ENCODE measurements at regions not wholly inside any gene's neighbourhood (a gene's known extent, or its start where the extent isn't known, plus 50 kb on each side); places are given as distances from the start of the nearest gene placed in this dataset.

- in situ Hi-C loops (cut with HindIII; ENCODE audit: extremely low pct_ligation_motif_present, low pct_unique_long_range_greater_than_20kb): no loop called here
- TF ChIP-seq MAFF (IDR thresholded peaks at IDR 0.05; ENCODE audit: low read depth, low read length) (no peak), NR2C2 (CRISPR knock-in tag; IDR thresholded peaks at IDR 0.05; ENCODE audit: borderline replicate concordance) (no peak), SOX6 (IDR thresholded peaks at IDR 0.05) (no peak), SOX6 (CRISPR knock-in tag; IDR thresholded peaks at IDR 0.05) (no peak), AGO1 (IDR thresholded peaks at IDR 0.05; ENCODE audit: low read depth, low read length, poor library complexity, severe bottlenecking) (no peak), HOXA7 (CRISPR knock-in tag; IDR thresholded peaks at IDR 0.05) (no peak), ZNF772 (CRISPR knock-in tag; IDR thresholded peaks at IDR 0.05) (no peak), ERF (CRISPR knock-in tag; IDR thresholded peaks at IDR 0.05) (no peak), ZC3H13 (CRISPR knock-in tag; IDR thresholded peaks at IDR 0.05) (no peak), MAX (IDR thresholded peaks at IDR 0.05) (no peak), ONECUT2 (CRISPR knock-in tag; IDR thresholded peaks at IDR 0.05) (no peak), FIP1L1 (IDR thresholded peaks at IDR 0.05; ENCODE audit: borderline replicate concordance, insufficient read depth, low read depth, low read length) (no peak), NFRKB (IDR thresholded peaks at IDR 0.05) (no peak), REST (IDR thresholded peaks at IDR 0.05; ENCODE audit: borderline replicate concordance in 1 of 2, low read depth in 1 of 2, low read length in 2 of 2) (no peak), SKI (IDR thresholded peaks at IDR 0.05; ENCODE audit: partially characterized antibody) (no peak), SMAD9 (CRISPR knock-in tag; IDR thresholded peaks at IDR 0.05) (no peak), ZGPAT (CRISPR knock-in tag; IDR thresholded peaks at IDR 0.05) (no peak), KAT2B (IDR thresholded peaks at IDR 0.05; ENCODE audit: borderline replicate concordance, low read depth, low read length) (no peak), ZNF768 (CRISPR knock-in tag; IDR thresholded peaks at IDR 0.05) (no peak)
Measured at GRCh38 chr9:31535651-31536050, 848.8 kb upstream of the ACO1 start.

More at GRCh38 chr9:31535651-31536050, 848.8 kb upstream of the ACO1 start:
- no peak overlapping the region for H3K27ac ChIP-seq (ENCODE audit: extremely low read length, insufficient read depth, low read length)
- ATAC-seq: no peak
- H3K4me2 ChIP-seq (ENCODE audit: low read depth, low read length): no peak overlapping the region
- no peaks in the 10 kb centered on the region for H4K20me1 ChIP-seq (ENCODE audit: insufficient read depth, low read length)
- intact Hi-C loops (cut with micrococcal nuclease; ENCODE audit: unreplicated experiment): no loop called here
- no peak for FAIRE-seq
- no peaks in the 10 kb centered on the region for H3K4me1 ChIP-seq (ENCODE audit: insufficient read depth, low read length)
- H3K36me3 ChIP-seq (replicated peaks in 1 of 2; ENCODE audit: control insufficient read depth in 1 of 2, insufficient read depth in 2 of 2, low read length in 2 of 2): no peaks in the 10 kb centered on the region
- no peak overlapping the region for H3K9ac ChIP-seq (ENCODE audit: insufficient read depth, low read depth, low read length)
- ChIA-PET CTCF (ENCODE audit: low intra/inter-chr PET ratio, low total read pairs) (no interaction called here), POLR2A (no interaction called here)
- WGBS (ENCODE audit: low lambda C conversion rate): 0% methylated on average over 2 of the region's 2 CpGs
- no TSS peak for BruUV-seq (replicated peaks)
- no peaks in the 10 kb centered on the region for H3K9me3 ChIP-seq (ENCODE audit: low read length)
- H3K4me3 ChIP-seq (replicated peaks in 1 of 3; ENCODE audit: insufficient read depth in 1 of 3, low read depth in 2 of 3, low read length in 3 of 3): no peak overlapping the region
- no peak for DNase-seq (ENCODE audit: low spot score)
- H3K79me2 ChIP-seq (ENCODE audit: insufficient read depth, low read length): no peaks in the 10 kb centered on the region
- H3K27me3 ChIP-seq (ENCODE audit: control insufficient read depth in 1 of 2, insufficient read depth in 2 of 2, low read length in 2 of 2): no peaks in the 10 kb centered on the region
- H2AFZ ChIP-seq (ENCODE audit: low read length): no peak overlapping the region
